Fibroblast of gingiva (primary cell): ENCODE measurements at regions not wholly inside any gene's neighbourhood (a gene's known extent, or its start where the extent isn't known, plus 50 kb on each side); places are given as distances from the start of the nearest gene placed in this dataset.
A peak's percentile ranks its signal among the peaks of the same experiment; 100 is the strongest.

Source experiments
- DNase-seq: peaks from one replicate; pipeline ENCODE4 v3.0.0-alpha.2; 2011; ENCODE audit warnings: low read depth

- no peak for DNase-seq
These were observed 442.8 kb upstream of the CHST9 start for GRCh38 chr18:27627927-27628326.

DNA sequence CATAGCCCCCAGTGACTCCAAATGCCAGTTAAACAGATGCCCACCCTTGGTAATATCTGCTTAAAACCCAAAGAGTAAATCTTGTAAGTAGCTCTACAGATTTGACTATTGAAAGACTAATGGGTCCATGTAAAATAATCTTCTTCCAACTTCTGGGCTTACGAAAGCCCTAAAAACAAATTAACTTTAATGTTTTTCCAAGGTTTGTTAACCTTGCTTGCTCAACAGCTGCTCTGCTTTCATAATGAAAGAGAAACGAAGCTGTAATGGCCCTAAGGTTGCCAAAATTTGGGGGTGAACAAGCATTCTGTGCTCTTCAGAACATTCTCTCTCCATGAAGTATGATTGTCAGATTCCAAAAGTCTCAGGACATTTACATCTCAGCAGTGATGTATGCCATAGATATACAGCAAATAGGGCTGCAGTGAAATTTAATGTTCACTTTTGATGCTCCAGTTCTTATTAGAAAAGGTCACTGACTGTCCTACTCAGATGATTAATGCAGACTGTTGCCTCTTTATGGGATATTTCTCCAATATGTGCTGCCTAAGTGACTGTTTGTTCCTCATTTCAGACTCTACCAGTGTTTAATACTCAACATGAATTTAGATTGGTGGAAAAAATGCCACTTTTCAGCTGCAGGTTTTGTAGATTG is 436.3 kb upstream of the CHST9 start:
- no peak for DNase-seq

- DNase-seq: no peak
These were observed 434.8 kb upstream of the CHST9 start for GRCh38 chr18:27619906-27620305.

DNA sequence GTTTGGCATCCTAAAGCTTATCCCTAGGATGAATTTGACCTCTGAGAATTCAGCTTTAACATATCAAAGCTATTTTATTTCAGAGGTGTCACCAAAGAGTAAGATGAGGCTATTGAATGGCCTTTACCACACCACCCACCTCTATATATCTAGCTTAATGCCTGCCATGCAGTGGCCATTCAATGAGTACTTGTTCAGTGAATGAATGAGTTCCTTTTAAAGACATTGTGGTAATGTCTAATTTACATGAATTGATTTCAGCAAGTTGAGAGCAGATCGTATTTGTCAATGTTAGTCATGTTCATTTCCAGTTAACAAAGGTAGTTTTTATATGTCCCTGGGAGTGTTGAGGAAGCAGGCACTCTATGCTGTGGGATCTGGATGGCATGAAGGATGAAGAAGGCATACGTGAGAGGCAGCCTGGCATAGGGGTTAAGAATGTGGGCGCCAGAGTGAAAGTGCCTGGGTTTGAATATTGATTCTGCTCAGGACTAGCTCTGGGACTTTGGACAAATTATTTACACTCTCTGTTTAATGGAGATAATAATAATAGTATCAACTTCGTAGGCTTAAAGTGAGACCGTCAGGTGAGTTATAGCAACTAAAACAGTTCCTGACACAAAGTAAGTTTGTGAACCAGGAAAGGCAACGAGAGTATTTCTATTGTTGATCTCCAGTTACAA is 434.1 kb upstream of the CHST9 start:
- DNase-seq: no peak

DNA sequence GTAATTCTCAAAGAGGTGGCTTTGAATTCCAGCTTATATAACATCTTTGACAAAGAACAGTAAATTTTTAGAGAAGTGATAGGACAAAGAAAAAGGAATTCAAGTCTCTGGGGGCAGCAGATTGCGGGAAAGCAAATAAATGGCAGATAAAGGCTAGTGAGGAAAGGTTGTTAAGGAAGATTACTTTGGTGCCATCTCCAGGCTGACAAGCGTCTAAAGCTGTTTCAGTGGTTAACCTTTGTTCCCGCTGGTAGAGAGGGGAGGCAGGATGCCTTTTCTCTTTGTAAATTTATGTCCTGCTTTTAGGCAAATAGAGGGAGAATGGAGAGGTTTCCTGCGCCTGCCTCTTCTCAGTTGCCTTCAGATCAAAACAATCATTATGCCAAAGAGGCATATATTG is 431.2 kb upstream of the CHST9 start:
- no peak for DNase-seq

- no peak for DNase-seq
These were observed 430.1 kb upstream of the CHST9 start for GRCh38 chr18:27614951-27615844.

GRCh38 chr18:27609221-27609620 is 424.1 kb upstream of the CHST9 start:
- DNase-seq: no peak

DNA sequence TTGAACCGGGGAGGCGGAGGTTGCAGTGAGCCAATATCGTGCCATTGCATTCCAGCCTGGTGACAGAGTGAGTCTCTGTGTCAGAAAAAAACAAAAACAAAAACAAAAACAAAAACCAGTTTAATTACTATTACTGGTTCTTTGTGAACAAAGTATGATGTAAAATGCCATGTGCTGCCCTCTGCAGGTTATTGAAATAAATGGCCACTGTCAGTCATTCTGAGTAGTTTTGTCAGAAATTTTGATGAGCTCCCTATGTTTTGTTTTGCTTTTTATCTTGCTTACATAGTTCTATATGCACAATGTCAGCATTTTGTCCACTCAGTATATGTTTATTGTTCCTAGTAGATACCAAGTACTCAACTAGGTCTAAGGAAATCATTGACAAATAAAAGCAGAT is 423.6 kb upstream of the CHST9 start:
- no peak for DNase-seq

DNA sequence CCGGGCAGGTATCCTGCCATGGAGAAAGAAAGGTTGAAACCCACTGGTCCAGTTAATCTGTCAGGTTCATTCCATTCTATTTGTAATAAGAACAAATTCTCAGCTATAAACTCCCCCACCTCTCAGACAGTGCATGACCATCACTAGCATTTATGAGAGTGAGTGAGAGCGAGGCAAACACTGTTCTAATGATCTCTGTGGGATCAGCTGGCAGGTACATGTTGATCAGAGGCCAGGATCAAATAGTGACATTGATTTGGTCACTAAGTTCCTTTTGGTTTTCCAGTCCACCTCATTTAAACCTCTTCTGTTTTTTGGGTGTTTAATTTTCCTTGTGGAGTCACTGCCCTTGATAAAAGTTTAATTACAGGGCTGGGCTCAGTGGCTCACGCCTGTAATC is 423.1 kb upstream of the CHST9 start:
- no peak for DNase-seq

DNA sequence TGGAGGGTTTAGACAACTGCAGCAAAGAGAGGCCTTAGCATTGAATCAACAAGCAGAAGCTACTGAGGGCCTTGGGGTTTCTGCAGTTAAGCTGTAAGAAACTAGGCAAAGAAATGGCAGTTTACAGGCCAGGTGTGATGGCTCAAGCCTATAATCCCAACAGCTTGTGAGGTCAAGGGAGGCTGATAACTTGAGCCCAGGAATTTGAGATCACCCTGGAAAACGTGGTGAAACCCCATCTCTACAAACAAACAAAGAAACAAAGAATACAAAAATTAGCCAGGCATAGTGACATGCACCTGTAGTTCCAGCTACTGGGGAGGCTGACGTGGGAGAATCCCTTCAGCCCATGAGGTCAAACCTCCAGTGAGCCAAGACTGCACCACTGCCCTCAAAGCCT is 421.6 kb upstream of the CHST9 start:
- no peak for DNase-seq

- DNase-seq: peak; percentile 59
These were observed 420.2 kb upstream of the CHST9 start for GRCh38 chr18:27605107-27605834.

- peak; percentile 12 for DNase-seq
These were observed 419.5 kb upstream of the CHST9 start for GRCh38 chr18:27604583-27604982.

DNA sequence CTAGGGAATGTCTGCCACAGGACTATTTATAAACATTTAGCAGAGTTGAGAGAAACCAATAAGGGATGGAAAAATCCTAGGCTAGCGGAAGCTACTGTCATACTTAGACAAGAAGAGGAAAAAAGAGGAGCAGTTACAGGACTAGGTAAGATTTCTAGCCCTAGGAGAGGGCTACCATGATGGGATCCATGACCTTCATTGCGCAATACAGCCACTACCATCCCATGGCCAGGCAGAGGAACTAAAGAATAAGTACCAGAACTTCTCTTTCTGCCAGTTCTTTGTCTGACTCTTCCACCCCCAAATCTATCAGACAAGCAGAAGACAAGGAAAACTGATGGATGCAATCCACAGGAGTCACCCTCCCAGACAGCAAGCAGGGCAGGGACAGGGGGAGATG is 417.0 kb upstream of the CHST9 start:
- DNase-seq: no peak

GRCh38 chr18:27600245-27600644 is 415.1 kb upstream of the CHST9 start:
- no peak for DNase-seq

DNA sequence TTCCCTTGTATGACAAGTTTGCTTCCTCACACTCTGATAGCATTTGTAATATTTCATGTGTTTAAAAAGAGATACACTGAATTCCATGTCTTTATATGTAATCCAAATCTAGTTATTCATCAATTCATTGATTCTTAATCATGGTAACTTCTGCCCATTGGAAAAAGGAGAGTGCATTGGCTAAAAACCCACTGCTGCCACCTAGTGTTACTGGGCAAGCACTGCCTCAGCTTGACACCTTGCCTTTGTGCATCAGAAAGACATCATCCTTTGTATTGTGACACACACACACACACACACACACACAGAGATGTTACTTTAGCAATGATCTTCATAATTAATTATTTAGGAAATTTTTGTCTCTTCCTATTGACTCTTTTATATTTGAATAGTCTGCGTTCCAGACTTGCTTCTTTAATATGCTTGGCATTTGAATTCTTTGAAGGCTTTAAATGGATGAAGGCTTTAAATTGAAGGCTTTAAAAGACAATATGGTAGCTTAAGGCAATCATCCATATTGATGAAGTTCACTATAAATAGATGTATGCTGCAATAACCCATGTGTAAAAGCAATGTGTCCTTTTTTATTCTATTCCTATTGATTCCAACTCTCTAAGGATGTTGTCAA is 414.2 kb upstream of the CHST9 start:
- peak; percentile 16 for DNase-seq

- no peak for DNase-seq
These were observed 410.2 kb upstream of the CHST9 start for GRCh38 chr18:27595113-27595838.

DNA sequence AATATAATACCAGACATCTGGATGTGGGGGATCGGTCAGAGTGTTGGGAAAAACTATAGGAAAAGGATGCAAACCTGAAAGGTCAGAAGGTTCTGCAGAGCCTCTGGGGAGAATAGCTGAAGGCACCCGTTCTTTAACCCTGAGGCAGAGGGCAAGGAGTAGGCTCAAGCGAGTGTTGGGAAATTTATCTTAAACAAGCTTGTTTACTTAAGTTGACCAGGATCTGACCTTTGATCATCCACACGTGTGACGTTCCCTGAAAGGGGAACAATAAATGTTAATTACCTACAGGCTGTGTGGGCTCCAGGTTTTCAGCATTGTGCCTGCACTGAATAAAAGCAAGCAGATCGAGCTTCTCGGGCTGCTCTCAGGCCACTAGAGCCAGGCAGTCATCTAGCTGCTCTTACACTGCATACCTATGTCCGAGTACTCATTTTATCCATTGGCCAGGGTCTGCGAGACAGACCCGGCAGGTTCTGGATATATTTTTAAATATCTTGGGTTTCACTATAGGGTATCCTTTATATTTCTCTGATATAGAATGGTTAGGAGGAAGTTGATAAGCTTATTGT is 400.6 kb upstream of the CHST9 start:
- DNase-seq: no peak

DNA sequence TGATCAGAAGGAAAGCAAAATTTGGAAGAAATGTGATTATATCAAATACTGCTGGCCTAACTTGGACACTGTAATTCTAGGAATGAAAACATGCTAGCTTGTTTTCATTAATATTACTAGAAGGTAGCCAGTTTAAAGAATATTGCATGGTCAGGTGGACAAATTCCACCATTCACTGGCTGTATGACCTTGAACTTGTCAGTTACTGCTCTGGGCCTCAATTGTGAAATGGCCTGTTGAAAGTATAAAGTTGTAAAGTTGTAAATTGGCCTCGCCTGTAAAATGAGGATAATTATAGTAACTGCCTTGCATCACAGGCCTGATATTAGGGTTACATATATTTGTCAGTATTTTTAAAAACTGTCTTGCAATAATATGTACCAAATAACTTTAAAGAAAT is 398.4 kb upstream of the CHST9 start:
- no peak for DNase-seq

- no peak for DNase-seq
These were observed 397.8 kb upstream of the CHST9 start for GRCh38 chr18:27582760-27583412.

DNA sequence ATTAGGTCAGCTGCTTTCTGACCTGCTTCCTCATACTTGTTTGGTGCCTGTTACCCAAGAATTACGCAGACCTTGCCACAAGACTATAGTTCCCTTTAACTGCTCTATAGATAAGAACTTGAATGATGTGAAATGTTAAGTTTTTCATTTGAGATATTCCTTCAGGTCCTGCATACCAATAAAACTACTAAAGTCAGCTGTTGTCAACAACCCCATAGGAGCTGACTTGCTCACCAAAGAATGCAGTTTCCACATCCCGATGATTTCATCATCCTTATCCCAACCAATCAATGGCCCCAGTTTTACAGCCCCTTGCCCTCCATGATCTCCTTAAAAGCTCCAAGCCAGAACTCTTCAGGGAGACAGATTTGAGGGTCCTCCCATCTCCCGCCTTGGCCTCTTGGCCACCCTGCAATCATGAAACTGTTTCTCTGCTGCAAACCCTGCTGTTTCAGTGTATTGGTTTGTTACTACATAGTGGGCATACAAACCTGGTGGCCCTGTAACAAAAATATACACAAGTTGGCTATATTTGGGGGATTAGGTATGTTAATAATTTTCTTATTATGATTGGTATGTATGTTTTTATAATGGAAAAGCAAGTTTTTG is 396.3 kb upstream of the CHST9 start:
- no peak for DNase-seq
